Skin of body (tissue), 1 donor: ENCODE measurements at regions not wholly inside any gene's neighbourhood (a gene's known extent, or its start where the extent isn't known, plus 50 kb on each side); places are given as distances from the start of the nearest gene placed in this dataset.
A peak's percentile ranks its signal among the peaks of the same experiment; 100 is the strongest.

ENCODE experiments used
- DNase-seq: peaks from one replicate; lab custom pipeline; 2025; lab: John Stamatoyannopoulos, UW

DNA sequence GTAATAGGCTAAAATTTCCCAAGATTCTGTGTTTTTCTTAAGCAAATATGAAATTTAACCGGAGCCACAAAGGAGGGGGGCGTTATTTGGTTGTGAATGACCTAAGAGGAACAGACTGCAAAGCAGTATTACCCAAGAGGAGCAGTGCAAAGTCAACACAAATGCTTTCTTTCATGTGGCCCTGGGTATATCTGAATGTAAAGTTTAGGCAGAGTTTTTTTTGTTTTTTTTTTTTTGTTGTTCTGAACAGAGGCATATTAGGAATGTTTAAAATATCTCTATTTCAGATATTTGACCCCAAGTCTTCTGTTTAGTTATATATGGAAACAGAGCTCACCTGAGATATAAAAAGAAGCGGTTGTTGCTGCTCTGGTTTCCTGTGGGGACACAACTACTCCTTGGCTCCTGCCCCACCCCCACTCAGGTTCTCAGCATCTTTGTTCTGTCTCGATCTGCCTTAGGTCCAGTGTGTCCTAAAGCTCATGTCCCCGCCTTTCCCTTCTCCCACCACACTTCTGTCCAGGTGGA lies 220.7 kb downstream of the RFC3 start:
- DNase-seq, result no peak

DNA sequence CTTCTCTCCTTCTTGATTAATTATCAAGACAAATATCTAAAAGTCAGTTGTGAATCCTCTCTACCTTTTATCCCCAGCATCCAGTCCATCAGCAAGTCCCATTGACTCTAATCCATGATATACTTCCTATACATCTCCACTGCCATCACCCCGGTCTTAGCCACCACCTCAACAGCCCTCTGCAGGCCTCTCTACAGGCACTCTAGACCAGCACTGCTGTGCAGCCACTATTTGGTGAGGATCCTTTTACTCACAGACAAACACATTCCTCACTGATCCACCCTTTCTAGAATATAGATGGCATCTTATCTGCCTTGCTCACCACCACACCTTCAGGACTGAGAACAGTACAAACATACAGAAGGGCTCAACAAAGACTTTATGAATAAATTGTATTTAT lies 221.7 kb downstream of the RFC3 start:
- DNase-seq, result no peak

DNA sequence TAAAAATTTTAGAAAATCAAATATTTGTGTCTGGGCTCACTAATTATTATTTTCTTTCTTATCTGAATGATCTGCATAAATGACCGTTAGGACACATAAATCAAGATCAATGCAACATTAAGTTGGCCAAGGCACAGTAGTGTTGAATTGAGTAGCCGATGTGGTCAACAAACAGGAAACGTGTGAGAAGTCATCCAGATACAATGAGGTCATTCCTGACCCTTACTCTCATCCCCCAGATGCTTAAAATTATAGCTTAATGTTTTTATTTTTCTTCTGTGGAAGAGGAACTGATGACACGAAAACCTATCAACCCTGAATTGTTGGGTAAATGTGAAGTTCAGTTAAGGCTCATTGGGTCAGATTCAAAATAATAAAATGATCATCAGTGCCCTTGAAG lies 222.9 kb downstream of the RFC3 start:
- DNase-seq, result no peak

DNA sequence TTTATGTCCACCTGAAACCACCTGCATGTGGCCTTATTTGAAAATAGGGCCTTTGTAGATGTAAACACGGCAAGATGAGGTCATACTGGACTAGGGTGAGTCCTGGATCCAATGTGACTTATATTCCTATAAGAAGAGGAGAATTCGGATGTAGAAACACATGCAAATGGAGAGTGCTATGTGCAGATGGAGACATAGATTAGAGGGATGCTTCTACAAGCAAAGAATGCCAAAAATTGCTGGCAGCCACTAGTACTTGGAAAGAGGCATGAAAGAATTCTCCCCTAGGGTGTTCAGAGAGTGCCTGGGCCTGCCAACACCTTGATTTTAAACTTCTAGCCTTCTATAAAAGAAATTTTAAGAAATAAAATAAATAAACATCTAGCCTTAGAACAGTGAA lies 226.1 kb downstream of the RFC3 start:
- DNase-seq, result peak; percentile 26

DNA sequence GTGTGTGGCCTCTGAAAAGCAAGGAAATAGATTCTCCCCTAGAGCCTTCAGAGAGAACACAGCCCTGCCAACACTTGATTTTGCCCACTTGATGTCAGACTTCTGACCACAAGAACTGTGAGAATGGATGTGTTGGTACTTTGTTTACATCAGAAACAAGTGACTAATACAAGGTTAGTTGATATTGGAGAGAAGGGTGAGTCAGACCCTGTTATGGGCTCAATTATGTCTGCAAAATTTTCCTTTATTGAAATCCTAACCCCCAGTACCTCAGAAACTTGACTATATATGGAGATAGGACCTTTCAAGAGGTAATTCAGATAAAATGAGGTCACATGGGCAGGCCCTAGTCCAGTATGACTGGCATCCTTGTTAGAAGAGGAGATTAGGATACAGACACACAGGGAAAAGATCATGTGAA lies 226.7 kb downstream of the RFC3 start:
- no peak for DNase-seq

DNA sequence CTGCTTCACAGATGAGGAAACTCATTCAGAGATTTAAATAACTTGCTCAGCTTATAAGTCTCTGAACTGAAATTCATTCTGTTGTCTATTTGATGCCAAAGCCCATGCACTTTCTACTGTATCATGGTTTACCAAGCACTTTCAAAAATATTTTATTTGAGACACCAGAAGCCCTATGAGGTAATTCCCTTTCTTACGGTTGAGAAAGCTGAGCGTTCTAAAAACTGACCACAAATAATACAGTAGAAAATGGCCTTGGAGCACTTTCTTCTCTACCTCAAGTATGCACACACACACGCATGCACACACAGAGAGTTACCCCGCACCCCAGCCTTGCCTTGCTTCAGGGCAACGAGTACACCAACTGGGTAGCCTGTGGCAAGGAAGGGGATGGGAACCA lies 228.5 kb downstream of the RFC3 start:
- DNase-seq, result no peak

DNA sequence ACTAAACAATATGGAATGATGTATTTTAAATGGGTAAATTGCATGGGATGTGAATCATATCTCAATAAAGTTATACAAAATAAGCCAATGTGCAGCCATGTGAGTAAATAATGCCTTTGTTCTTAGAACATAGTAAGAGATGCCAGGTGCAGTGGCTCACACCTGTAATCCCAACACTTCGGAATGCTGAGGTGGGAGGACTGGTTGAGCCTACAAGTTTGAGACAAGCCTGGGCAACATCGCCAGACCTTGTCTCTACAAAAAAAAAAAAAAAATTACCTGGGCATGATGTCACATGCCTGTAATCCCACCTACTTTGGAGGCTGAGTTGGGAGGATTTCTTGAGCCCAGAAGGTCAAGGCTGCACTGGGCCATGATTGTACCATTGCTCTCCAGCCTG lies 230.7 kb downstream of the RFC3 start:
- DNase-seq, result no peak

DNA sequence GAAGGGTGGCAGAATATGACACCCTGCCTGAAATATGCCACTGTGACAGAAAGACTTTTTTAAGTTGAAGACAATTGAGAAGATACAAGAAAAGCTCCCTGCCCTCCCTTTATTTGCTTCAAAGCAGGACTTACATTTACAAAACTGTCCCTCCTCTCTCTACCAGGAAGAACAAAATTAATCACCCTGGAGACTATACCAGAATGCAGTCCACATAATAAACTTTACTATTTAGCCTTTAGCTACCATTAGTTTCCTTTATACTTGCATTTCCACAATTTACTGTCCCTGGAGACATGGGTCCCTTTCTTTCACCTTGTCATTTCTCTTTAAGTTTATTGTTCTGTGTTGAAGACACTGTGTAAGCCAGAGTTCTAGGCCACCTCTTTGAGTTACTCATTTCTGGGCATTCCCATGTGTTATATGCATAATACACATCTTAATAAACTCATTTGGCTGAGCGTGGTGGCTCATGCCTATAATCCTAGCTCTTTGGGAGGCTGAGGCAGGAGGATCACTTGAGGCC lies 238.8 kb downstream of the RFC3 start:
- DNase-seq, result no peak

DNA sequence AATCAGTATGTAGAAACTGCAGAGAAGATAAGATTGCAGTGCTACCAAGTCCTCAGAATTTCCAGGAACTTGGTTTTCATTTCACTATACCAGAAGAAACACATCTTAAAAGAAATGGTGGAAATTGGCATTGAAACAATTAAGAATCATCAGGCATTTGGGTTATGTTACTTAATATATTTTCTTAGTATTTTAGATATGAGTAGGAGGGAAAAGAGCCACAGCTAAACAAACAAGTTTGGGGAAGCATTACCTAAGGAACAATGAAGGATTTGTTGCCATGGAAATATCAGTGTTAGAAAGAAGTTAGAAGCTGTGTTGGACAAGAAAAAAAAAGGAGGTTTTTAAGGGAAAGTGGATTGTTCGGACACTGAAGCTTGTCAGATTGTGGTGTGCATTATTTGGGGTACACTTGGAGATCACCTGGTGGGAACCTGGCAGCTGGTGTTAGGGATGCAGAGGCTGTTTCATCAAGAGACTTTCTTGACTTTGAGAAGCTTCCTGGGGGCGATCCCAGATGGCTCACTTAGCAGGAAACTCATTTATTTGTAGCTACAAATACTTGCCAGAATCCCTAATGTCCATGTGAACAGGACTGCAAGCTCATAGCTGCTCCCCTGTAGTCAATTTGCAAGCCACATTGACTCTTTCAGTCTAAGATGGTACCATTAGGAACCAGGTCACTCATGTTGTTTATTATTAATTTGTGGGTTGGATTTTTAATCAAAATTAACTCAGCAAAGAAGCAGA lies 246.7 kb downstream of the RFC3 start:
- no peak for DNase-seq

DNA sequence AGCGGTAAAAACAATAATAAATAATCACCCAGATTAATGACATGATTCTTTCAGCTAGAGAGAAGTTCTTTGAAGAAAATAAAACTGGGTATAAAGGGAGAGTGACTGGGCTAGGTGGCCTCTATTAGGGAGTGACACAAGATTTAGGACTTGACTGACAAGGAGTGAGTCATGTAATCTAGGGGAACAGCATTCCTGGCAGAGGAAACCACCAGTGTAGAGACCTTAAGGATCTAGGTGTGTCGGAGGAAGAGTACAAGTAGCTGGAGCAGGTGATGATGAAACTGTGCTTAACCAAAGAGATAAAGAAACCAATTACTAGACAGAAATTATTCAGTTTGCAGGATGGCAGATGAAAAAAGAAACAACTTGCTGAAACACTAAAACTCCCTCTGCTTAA lies 248.0 kb downstream of the RFC3 start:
- no peak for DNase-seq

DNA sequence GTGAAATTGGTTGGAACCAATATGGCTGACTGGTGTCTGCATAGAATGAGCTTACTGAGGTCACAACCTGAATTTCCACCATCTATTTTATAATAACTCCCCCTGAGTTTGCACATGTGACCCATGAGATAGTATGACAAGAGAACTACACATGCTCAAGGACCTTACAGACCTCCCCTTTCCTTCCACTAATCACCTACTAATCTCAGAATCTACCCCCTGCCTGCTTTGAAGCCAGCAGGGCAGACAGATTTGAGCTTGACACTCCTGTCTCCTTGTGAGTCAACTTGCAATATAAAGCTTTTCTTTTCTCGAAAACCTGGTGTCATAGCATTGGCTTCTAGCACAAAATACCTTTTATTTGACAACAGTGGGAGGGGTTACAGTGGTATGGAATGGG lies 248.4 kb downstream of the RFC3 start:
- no peak for DNase-seq

DNA sequence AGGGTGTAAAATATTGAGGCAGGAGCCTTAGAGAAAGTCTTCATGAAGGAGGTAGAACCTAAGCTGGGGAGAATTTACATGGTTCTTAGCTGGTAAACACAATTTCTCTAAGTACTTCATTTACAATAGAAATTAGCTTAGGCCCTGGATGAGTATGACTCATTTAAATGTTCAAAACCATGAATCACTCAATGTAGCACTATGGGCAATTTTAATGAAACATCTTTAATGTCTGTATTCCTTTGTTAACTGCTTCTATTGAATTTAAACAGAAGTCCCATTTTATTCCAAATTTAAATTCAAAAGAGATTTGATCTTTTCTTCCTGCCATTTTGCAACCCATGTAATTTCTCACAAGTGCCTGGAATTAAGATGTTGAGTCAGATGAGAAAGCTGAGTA lies 252.1 kb downstream of the RFC3 start:
- DNase-seq, result no peak

DNA sequence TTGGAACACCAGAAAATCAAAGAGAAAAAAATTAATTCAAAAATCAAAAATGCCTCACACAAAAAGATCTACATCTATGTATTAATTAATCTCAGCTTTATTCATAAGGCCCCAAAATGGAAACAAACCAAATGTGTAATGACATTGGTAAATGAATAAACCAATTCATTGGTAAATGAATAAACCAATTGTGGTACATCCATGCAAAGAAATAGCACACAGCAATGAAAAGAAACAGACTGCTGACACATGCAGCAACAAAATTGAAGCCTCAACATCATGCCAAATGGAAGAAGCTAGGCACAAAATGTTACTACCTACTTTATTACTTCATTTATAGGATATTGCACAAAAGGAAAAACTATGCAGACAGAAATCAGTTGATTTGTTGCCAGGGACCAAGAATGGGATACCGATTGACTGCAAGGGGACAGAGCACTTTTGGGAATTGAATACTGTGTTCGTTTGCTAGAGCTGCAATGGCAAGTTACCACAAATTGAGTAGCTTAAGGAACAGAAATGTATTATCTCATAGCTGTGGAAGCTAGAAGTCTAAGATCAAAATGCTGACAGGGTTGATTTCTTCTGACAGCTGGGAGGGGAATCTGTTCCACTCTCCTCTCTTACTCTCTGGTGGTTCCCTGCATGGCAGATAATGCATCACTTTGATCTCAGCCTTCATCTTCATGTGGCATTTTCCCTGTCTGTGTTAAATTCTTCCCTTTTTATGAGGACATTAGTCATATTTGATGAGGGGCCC lies 252.8 kb downstream of the RFC3 start:
- DNase-seq, result no peak

DNA sequence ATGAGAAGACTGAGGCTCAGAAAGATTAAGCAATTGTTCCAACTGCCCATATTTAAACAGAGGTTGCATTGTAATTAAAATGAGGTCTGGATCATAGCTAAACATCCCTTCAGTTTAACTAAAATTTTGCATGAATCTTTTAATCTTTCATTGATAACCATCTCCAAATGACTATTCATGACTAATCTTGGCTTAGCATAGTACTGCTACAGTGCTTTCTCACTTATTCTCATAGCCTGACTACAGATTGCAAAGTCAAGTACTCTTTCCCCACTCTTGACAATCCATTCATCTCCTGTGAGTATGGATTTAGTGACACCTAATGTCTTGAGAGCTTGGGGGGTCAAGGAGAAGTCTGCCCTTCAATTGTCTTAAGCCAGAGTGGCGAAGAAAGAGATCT lies 258.4 kb downstream of the RFC3 start:
- DNase-seq, result no peak

DNA sequence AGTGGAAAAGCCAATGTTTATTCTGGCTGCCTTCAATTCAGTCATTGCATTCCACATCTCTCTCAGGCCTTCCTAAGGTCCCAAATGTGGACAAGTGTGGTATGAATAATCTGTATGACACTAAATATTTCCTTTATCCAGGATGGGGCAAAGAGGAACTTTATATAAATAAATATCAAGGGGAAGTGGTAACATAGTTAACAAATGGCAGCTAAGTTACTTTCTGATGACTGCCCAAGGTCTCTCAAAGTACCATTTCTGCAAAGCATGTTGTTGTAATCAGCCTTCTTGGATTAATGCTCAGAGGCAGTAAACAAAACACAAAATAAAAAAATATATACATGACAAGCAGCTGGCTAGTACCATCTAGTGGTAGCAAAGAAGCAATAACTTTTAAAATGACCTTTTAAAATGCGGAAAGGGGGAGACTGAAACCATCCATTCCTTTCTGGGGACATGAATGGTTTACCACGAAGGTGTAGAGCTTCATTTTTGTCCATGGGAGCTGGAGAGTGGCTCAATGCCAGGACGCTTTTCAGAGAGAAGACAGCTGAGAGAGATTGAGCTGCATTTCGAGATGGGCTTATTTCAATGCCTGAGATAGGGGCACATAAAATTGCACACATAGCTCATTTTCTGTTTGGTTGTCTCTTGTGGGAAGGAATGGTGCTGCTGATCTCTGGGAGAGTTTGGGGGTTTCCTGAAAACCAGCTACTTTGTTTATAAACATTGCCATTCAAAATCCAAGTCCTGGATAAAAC lies 259.2 kb downstream of the RFC3 start:
- peak; percentile 48 for DNase-seq

DNA sequence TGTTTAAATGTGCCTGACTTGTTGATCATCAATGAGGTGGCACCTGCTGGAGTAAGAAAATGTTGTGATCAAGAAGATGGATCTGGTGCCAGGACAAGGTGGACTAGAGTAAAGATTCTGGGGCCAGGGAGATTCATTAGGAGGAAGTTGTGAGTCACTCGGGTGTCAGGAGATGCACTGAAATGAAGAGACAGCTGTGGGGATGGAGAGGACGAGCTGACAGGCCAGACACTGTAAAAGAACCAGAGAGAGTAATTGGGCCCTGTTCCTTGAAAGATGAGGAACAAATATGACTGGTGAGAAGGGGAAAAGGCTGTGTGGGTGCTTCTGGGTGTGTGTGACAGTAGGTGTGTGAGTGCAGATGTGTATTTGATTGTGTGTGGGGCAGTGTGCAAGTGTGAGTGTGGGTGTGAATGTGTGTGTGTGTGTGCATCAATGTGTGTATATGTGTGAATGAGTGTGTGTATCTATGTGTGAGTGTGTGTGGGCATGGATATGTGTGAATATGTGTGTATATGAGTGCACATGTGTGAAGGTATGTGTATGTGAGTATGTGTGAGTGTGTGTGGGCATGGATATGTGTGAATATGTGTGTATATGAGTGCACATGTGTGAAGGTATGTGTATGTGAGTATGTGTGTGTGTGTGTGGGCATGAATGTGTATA lies 260.5 kb downstream of the RFC3 start:
- DNase-seq, result no peak

DNA sequence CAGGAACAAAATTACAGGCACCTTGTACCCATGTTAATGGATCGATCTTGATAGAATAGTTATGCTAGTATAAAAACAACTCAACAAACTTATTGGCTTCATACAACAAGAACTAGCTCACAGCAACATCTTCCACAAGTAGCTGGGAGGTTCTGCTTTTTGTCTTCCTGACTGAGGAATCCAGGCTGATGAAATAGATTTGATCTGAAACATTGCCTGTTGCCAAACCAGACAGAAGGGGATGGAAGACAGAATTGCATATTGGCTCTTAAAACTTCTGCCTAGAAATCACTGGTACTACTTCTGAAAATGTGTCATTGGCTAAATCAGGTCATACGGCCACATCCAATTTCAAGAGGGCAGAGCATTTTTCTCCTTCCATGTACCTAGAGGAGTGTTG lies 267.3 kb downstream of the RFC3 start:
- no peak for DNase-seq

DNA sequence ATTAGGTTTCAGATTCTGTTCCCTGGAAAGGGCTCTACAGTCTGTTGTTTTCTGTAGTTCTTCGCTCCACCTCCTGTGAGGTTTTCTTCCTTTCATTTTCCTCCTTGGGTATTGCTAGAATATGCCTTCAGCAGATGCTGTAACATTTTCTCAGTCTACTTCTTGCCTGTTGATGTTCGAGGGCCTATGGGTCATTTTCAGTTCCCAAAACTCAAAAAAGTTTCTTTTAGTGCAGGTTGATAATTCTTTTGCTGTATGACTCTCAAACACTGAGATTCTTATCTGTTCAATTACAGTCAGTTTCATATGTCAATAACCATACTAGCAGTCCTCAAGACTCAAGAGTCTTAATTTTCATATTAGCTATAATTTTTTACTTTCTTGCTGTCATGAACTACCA lies 268.3 kb downstream of the RFC3 start:
- DNase-seq, result no peak

DNA sequence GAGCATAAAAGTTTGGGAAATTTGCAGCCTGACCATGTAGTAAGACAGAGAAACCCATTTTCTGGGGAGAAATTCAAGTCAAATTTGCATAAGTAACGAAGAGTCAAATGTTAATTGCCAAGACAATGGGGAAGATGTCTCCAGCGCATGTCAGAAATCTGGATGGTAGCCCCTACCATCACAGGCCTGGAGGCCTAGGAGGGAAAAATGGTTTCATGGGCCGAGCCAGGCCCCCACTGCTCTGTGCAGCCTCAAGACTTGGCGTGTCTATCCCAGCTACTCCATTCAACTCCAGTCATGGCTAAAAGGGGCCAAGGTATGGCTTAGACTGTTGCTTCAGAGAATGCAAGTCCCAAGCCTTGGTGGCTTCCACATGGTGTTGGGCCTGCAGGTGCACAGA lies 269.8 kb downstream of the RFC3 start:
- DNase-seq, result no peak

DNA sequence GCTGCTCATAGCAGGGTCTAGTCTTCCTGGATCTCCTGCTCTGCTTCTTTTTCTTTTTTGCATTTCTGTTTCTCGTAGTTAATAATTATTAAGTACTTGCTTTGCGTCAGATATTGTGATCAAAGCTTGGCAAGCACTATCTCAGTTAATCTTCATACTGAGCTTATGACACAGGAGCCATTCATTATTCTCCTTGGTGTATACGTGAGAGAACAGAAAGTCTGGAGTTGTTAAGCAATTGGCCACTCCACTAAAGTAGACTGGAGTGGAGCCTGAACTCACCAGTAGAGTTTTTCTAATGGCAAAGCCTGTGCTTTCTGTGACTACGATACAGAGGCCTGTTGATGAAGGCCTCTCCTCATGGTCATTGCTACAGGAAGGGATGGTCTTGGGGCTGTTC lies 285.9 kb downstream of the RFC3 start:
- DNase-seq, result no peak

DNA sequence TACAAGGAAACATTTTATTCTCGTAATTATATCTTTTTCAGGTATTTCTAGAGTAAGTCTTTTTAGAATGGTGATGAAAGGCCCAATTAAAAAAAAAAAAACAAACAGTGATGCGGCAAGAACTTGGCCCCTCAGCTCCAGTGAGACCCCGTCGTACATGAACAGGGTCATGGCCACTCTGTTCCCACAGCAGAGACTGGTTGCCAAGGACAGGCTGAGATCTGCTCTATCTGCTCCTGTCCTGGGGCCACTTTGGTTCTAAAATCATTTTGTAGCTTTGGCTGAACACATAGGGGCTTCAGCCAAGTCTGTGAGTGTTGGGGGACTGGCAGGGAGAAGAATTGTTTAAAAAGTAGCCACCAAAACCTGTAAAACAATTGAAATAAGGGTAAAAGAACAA lies 286.9 kb downstream of the RFC3 start:
- no peak for DNase-seq
